Lower leg skin (tissue), 3 donors: ENCODE measurements at regions not wholly inside any gene's neighbourhood (a gene's known extent, or its start where the extent isn't known, plus 50 kb on each side); places are given as distances from the start of the nearest gene placed in this dataset.

ENCODE experiments used
- CTCF ChIP-seq, 3 donors: fragments of 450-650 bp; IDR thresholded peaks; one replicate each; pipeline ENCODE4 v1.5.1; 2016; ENCODE audit warnings: antibody characterized with exemption in 3 of 3, mild to moderate bottlenecking in 3 of 3, moderate library complexity in 2 of 3
- POLR2A ChIP-seq, 2 donors: fragments of 450-650 bp; IDR thresholded peaks; one replicate each; pipeline ENCODE4 v1.6.1; 2016 to 2017; ENCODE audit warnings: antibody characterized with exemption in 2 of 2, mild to moderate bottlenecking in 1 of 2, moderate library complexity in 1 of 2

- TF ChIP-seq CTCF (IDR thresholded peaks at IDR 0.05) (no peak), POLR2A (IDR thresholded peaks at IDR 0.05) (no peak)
Measured at GRCh38 chr5:118486647-118487225, 501.6 kb downstream of the DTWD2 start.
